Right renal pelvis (tissue), 4 donors: ENCODE measurements at regions not wholly inside any gene's neighbourhood (a gene's known extent, or its start where the extent isn't known, plus 50 kb on each side); places are given as distances from the start of the nearest gene placed in this dataset.

Experiments used
- DNase-seq, 4 donors: peaks; one replicate each; pipeline ENCODE4 v3.0.0-alpha.2; 2013; ENCODE audit warnings: low read depth in 4 of 4, low spot score in 3 of 4, missing footprints in 1 of 4

GRCh38 chr5:12805165-12805698 lies 901.0 kb upstream of the CTNND2 start:
- no peak for DNase-seq

GRCh38 chr5:12799165-12799564 lies 894.9 kb upstream of the CTNND2 start:
- no peak for DNase-seq

DNA sequence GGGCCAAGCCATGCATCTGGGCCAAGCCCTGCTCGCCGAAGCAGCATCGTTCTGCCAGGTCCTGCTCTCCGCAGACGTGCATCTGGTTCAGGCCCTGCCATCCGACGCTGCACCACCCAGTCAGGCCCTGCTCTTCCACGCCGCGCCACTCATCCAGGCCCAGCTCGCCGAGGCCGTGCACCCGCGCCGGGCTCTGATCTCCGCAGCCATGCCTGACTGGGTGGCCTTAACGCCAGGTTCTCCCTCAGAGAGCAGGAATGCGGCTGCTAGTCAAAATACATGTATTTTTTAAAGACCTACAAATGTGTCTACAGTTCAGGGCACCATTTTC lies 891.1 kb upstream of the CTNND2 start:
- no peak for DNase-seq

- DNase-seq: no peak
These were observed 890.5 kb upstream of the CTNND2 start for GRCh38 chr5:12794476-12795332.

GRCh38 chr5:12793373-12793772 lies 889.1 kb upstream of the CTNND2 start:
- DNase-seq: no peak

GRCh38 chr5:12780536-12780935 lies 876.3 kb upstream of the CTNND2 start:
- DNase-seq: no peak

DNA sequence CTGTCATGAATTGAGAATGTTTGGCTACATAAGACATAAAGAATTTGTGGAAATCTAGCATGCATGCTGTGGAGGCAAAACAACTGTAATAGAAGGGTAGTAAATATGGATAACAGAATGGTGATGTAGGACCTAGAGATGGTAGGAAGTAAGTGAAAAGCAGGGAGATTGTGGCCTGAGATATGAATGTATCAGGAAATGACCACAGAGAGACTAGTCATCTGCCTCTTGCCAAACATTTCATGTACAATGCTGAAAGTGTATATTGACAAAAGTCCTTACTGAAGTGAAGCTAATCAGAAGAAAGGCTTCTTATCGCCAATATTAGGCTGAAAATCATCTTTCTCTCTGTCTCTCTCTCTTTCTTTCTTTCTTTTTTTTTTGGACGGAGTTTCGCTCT lies 873.1 kb upstream of the CTNND2 start:
- DNase-seq: no peak

DNA sequence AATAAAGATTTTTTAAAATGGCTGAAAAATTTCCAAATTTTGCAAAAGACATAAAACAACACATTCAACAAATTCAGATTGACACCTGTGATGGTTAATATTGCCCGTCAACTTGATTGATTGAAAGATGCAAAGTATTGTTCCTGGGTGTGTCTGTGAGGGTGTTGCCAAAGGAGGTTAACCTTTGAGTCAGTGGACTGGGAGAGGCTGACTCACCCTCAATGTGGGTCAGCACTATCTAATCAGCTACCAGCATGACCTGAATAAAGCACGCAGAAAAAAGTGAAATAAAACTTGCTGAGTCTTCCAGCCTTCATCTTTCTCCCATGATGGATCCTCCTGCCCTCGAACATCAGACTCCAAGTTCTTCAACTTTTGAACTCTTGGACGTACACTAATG lies 868.0 kb upstream of the CTNND2 start:
- no peak for DNase-seq

GRCh38 chr5:12759377-12759776 lies 855.1 kb upstream of the CTNND2 start:
- DNase-seq: no peak

DNA sequence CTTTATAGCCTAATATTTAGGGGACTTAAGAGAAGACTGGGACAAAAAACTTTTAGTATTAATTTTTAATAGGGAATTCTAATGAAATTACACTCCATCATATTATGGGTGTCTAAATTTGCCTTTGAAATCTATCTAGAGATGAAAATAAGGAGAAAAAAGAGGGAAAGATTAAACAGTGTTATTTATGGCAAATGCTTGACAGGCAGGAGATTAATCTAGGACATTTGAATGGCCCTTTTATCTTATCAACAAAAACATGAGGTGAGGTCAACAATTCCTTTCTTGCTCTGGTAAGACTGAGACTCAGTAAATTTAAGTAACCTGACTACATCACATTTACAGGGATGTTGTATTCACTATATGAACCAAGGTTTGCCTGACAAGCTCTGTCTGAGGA lies 852.8 kb upstream of the CTNND2 start:
- no peak for DNase-seq

DNA sequence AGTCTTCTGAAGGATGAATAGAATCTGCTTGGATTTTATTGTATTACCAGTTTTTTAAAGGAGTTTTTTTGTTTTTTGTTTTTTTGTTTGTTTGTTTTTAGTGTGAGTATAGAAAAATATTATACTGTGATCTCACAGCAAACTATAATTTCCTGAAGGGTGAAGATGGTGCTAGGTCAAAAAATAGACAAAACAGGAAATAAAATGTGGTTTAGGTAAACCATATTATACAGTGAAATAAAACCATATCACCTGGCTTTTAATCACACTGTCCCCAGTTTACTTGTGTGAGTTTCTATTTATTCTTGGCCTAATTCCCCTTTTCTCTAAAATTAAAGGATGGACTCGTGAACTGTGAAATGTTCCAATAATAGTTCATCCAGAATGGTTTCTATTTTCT lies 841.3 kb upstream of the CTNND2 start:
- no peak for DNase-seq

- DNase-seq: no peak
These were observed 839.3 kb upstream of the CTNND2 start for GRCh38 chr5:12743582-12743981.

DNA sequence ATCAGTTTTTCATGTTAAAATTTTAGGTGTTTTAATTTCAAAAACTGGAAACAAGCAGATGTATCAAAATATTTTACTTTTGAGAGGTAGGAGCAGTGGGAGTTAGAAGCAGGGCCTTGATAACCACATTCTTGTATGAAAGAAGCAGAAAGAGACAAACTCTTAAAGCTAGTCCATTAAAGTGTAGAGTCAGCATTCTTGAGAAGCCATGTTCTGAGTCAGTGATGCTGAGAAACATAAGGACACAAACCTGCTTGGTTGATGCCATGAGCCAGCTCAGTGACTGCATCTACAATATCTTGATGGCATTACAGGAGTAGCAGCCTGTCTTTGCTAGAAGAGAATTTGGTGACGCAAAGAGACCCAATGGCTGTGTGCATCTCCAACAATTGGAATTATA lies 826.1 kb upstream of the CTNND2 start:
- DNase-seq: no peak

GRCh38 chr5:12716664-12717063 lies 812.4 kb upstream of the CTNND2 start:
- no peak for DNase-seq

DNA sequence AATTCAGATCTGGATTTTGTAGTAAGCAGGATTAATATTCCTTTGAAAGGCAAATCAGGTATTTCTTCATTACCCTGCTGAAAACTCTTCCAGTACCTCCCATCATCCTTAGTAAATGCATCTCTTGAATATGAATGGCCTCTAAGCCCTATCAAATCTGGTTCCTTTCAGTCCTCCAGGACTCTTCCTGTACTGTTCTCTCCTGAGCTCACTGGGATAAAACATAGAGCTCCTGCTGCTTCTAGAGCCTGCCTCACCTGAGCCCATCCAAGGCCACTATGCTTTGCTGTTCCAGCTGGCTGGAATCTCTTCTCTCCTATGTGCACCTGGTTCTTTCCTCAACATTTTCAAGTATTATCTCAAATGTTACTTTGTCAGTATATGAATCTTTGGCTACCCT lies 803.3 kb upstream of the CTNND2 start:
- no peak for DNase-seq

DNA sequence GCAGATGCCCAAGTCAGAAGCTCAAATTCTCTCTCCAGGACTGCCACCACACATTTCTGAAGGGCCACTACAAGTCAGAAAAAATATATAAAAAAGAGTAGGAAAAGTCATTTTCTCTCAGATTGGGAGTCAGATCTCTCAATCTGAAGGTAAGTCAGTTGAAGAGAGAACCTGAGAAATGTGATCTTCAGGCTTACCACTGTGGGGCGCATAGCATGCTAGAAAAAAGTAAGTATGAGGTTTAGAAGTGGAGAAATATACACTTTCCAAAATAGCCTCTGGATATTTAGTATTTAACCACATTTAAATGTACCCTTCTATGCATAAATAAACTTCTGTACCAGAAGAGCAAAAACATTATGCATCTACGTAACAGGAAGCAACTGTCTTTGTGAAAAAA lies 800.7 kb upstream of the CTNND2 start:
- no peak for DNase-seq

GRCh38 chr5:12703254-12703653 lies 799.0 kb upstream of the CTNND2 start:
- DNase-seq: no peak

- DNase-seq: no peak
These were observed 791.4 kb upstream of the CTNND2 start for GRCh38 chr5:12695651-12696050.

GRCh38 chr5:12691330-12691729 lies 787.1 kb upstream of the CTNND2 start:
- DNase-seq: no peak

GRCh38 chr5:12690361-12690760 lies 786.1 kb upstream of the CTNND2 start:
- DNase-seq: no peak

- DNase-seq: no peak
These were observed 779.0 kb upstream of the CTNND2 start for GRCh38 chr5:12683249-12683648.

- DNase-seq: no peak
These were observed 775.5 kb upstream of the CTNND2 start for GRCh38 chr5:12679731-12680130.

DNA sequence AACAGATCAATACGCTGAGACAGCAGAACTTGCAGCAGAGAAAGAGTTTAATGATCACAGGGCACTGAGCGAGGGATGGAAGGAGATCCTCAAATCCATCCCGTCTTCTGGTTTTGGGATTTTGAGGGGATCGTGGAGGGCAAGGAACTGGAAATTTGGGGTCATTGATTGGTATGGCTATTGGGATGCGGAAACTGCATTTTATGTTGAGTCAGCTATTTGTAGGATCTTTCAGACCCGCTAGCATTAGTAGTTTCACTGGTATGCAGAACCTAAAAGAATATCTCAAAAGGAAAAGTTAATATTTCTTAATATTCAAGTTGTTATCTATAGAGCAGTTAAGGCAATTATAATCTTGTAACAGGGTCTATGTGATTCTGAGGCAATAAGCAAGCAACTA lies 771.7 kb upstream of the CTNND2 start:
- DNase-seq: no peak
